Breast epithelium (tissue), 4 donors: ENCODE measurements at regions not wholly inside any gene's neighbourhood (a gene's known extent, or its start where the extent isn't known, plus 50 kb on each side); places are given as distances from the start of the nearest gene placed in this dataset.

Experiments used
- DNase-seq, 2 donors: peaks; one replicate each; pipeline ENCODE4 v3.0.0-alpha.2; 2019; ENCODE audit warnings: low spot score in 2 of 2
- H3K27ac ChIP-seq, 2 donors: fragments of 200-600 bp; sonication (generic) in 1 of 2; one replicate each; pipeline ENCODE4 v1.5.1; 2016 to 2019; ENCODE audit warnings: mild to moderate bottlenecking in 1 of 2
- H3K27me3 ChIP-seq, 2 donors: fragments of 200-600 bp; sonication (generic) in 1 of 2; one replicate each; pipeline versions ENCODE4 v1.5.1 to v1.6.0; 2017 to 2019; ENCODE audit warnings: control low read depth in 1 of 2, mild to moderate bottlenecking in 1 of 2
- H3K36me3 ChIP-seq: fragments of 200-600 bp; one replicate; pipeline ENCODE4 v1.5.1; 2019
- H3K4me1 ChIP-seq, 2 donors: fragments of 200-600 bp; sonication (generic); one replicate each; pipeline ENCODE4 v1.5.1; 2016 to 2019; ENCODE audit warnings: control low read depth in 1 of 2
- H3K4me3 ChIP-seq, 3 donors: fragments of 200-600 bp; sonication (generic); 1 replicate in 2 of 3; 2 replicates in 1 of 3; pipeline ENCODE4 v1.5.1; 2016 to 2019; ENCODE audit warnings: mild to moderate bottlenecking in 3 of 3, moderate library complexity in 2 of 3
- H3K9me3 ChIP-seq, 2 donors: fragments of 200-600 bp; sonication (generic) in 1 of 2; one replicate each; pipeline ENCODE4 v1.5.1; 2016 to 2019; ENCODE audit warnings: control low read depth in 1 of 2
- CTCF ChIP-seq, 3 donors: fragments of 450-650 bp; IDR thresholded peaks; one replicate each; pipeline ENCODE4 v1.5.1; 2016 to 2017; ENCODE audit warnings: antibody characterized with exemption in 3 of 3, mild to moderate bottlenecking in 3 of 3, moderate library complexity in 3 of 3
- POLR2A ChIP-seq: fragments of 450-650 bp; IDR thresholded peaks from one replicate; pipeline ENCODE4 v1.6.1; 2016; ENCODE audit warnings: antibody characterized with exemption, mild to moderate bottlenecking, moderate library complexity
- POLR2AphosphoS5 ChIP-seq, 3 donors: sonication (generic); formaldehyde crosslinking; IDR thresholded peaks; one replicate each; pipeline ENCODE4 v1.6.1; 2017; ENCODE audit warnings: antibody characterized with exemption in 3 of 3
- intact Hi-C: fragments of 100-400 bp; cut with DNase I; formaldehyde crosslinking; loops from one replicate; pipeline ENCODE4 v1.15.1; 2023; ENCODE audit warnings: low total_unique reads

GRCh38 chr11:90453525-90453924, 230.7 kb upstream of the CHORDC1 start:
- Histone ChIP-seq H3K36me3 (no peaks in the 10 kb centered on the region), H3K27me3 (no peaks in the 10 kb centered on the region), H3K4me1 (no peaks in the 10 kb centered on the region), H3K27ac (no peak overlapping the region), H3K4me3 (no peak overlapping the region), H3K9me3 (no peaks in the 10 kb centered on the region)
- intact Hi-C loops = no loop called here
- DNase-seq = no peak
- TF ChIP-seq CTCF (IDR thresholded peaks at IDR 0.05) (no peak), POLR2A (no peak), POLR2AphosphoS5 (IDR thresholded peaks at IDR 0.05) (no peak)

DNA sequence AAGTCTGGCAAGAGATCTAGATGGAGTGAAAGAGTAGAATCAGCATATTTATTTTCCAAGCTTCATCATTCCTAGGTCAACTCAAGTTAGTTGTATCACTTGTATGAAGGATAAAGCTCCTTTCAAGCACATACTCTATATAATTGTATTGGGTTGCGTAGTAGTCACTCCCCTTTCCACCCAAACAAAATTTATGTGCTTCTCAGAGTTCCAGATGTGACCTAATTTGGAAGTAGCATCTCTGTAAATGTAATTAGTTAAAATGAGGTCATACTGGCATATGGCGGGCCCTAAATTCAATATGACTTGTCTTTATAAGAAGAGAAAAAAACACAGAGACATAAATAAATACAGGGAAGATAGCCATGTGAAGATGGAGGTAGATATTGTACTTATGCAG, 226.8 kb upstream of the CHORDC1 start:
- no peaks in the 10 kb centered on the region for H3K4me1 ChIP-seq
- H3K4me3 ChIP-seq = no peak overlapping the region
- intact Hi-C loops = no loop called here
- no peaks in the 10 kb centered on the region for H3K36me3 ChIP-seq
- TF ChIP-seq CTCF (IDR thresholded peaks at IDR 0.05) = no peak
- no peak overlapping the region for H3K27ac ChIP-seq
- no peak for DNase-seq
- H3K9me3 ChIP-seq = no peaks in the 10 kb centered on the region
- H3K27me3 ChIP-seq = no peaks in the 10 kb centered on the region

- intact Hi-C loops = no loop called here
- no peak for DNase-seq
- Histone ChIP-seq H3K4me3 (no peak overlapping the region), H3K36me3 (no peaks in the 10 kb centered on the region), H3K4me1 (no peaks in the 10 kb centered on the region), H3K27ac (no peak overlapping the region), H3K27me3 (no peaks in the 10 kb centered on the region), H3K9me3 (no peaks in the 10 kb centered on the region)
- TF ChIP-seq POLR2A (no peak), CTCF (IDR thresholded peaks at IDR 0.05) (no peak), POLR2AphosphoS5 (IDR thresholded peaks at IDR 0.05) (no peak)
Observed at GRCh38 chr11:90448256-90448655, 225.4 kb upstream of the CHORDC1 start.

GRCh38 chr11:90447618-90448017, 224.8 kb upstream of the CHORDC1 start:
- no peak overlapping the region for H3K4me3 ChIP-seq
- no peaks in the 10 kb centered on the region for H3K9me3 ChIP-seq
- H3K27me3 ChIP-seq = no peaks in the 10 kb centered on the region
- TF ChIP-seq CTCF (IDR thresholded peaks at IDR 0.05) = no peak
- TF ChIP-seq POLR2AphosphoS5 (IDR thresholded peaks at IDR 0.05) = no peak
- no peak for TF ChIP-seq POLR2A
- H3K4me1 ChIP-seq = no peaks in the 10 kb centered on the region
- H3K27ac ChIP-seq = no peak overlapping the region
- DNase-seq = no peak
- no peaks in the 10 kb centered on the region for H3K36me3 ChIP-seq
- intact Hi-C loops = no loop called here

DNA sequence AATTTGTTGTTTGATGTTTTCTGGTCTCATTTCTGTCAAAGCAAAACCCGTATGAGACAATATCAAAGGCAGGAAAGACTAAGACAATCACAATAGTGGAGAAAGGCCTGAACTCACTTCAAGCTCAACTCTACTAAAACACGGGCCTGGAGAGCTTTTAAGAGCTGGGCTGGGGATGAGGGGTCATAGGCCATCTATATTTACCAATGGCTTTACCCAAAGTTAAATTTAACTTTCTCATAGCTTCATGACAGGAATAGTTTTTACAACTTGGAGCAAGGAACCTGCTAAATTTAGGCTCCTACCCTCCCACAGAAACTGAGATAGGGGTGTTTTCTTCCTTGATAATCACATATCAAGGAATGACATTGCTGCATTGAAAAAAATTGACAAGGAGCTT, 223.4 kb upstream of the CHORDC1 start:
- H3K4me1 ChIP-seq = no peaks in the 10 kb centered on the region
- intact Hi-C loops = no loop called here
- H3K27me3 ChIP-seq = no peaks in the 10 kb centered on the region
- H3K9me3 ChIP-seq = no peaks in the 10 kb centered on the region
- no peaks in the 10 kb centered on the region for H3K36me3 ChIP-seq
- no peak overlapping the region for H3K4me3 ChIP-seq
- no peak for DNase-seq
- TF ChIP-seq CTCF (IDR thresholded peaks at IDR 0.05) = no peak
- TF ChIP-seq POLR2A = no peak
- TF ChIP-seq POLR2AphosphoS5 (IDR thresholded peaks at IDR 0.05) = no peak
- H3K27ac ChIP-seq = no peak overlapping the region
